ENCODE measurements at regions not wholly inside any gene's neighbourhood (a gene's known extent, or its start where the extent isn't known, plus 50 kb on each side); places are given as distances from the start of the nearest gene placed in this dataset.
"Not testable (repeated sequence)": the region's sequence is repeated elsewhere in the genome, so short reads cannot be mapped to it uniquely, and the experiment has no call there.

DNA sequence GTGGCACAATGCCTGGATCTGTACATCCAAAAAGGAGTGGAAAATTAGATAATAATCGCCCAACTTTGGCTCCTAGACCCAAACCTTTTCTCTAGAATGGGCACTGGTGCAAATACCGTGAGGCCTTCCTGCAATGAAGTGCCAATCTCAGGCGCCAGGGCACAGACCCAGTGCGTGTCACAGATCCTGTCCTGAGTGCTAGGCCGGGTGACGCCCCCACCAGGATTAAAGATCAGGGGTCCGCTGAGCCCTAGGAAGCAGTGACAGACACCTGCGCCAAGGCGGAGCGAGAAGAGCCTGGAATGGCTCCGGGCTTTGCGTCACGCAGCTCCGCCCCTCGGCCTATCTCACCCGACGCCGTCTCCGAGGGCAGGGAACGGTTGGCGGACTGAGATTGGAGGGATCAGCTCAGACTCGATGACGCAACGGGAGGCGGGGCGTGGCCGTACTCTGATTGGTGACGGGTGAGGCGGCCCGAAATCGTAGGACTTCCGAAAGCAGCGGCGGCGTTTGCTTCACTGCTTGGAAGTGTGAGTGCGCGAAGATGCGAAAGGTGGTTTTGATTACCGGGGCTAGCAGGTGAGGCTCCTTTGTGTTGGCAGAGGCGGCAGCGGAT lies 261.9 kb downstream of the ZNF37A start:
- peak overlapping the region; percentile 34 to 45 (median 38) for H3K4me3 ChIP-seq

DNA sequence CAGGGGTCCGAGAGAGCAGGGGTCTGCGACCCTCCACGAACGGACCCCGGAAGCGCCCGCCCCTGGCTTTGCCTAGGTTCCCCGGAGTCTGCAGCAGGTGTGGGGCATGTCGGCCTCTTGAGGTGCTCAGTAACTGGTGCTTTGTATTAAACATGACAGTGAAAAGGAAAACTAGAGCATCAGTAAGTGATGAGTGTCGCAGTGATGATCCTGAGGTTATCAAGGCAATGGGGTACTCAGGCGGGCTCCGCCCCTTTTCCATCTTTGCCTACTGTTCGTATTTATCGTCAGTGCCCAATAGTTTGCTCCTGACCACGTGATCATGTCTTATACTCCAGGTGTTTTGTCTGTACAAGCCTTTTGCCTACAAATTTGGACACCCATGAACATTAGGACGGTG lies 262.4 kb downstream of the ZNF37A start:
- Histone ChIP-seq H3K4me3 (peak overlapping the region; percentile 34 to 45 (median 38)), H3K27ac (peak overlapping the region in 9 of 21 experiments; percentile 31 to 85 (median 70))

More for the DNA sequence above, 261.9 kb downstream of the ZNF37A start:
- peak overlapping the region in 19 of 21 experiments; percentile 6 to 89 (median 71) for H3K27ac ChIP-seq

DNA sequence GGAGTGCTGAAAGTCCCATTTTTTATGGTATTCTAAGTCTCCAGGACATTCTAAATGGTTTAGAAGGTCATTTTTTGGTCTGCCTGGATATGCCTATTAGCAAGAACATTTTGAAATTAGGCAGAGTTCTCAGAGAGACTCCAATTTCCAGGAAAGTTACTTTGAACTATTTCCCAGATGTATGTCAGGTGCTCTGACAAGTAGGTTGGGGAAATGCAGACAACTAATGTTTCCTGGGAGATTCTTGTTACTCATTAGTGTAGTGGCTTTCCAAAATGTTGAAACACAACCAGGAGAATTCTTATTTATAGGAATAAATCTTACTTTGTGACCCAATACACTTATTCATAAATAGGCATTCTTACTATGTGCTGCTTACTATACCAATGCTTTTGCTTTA lies 268.4 kb downstream of the ZNF37A start:
- not testable (repeated sequence) for H3K27ac ChIP-seq, H3K4me3 ChIP-seq

DNA sequence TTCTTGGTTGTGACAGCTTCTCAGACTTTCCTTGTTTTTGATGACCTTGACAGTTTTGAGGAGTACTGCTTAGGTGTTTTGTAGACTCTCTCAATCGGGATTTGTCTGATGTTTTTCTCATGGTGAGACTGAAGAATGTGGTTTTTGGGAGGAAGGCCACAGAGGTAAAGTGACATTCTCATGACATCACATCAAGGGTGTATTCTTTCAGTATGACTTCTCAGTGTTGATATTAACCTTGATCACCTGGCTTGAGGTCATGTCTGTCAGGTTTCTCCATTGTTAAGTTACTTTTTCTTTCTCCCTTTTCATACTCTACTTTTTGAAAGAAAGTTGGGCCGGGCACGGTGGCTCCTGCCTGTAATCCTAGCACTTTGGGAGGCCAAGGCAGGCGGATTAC lies 269.9 kb downstream of the ZNF37A start:
- not testable (repeated sequence) for H3K27ac ChIP-seq, H3K4me3 ChIP-seq

DNA sequence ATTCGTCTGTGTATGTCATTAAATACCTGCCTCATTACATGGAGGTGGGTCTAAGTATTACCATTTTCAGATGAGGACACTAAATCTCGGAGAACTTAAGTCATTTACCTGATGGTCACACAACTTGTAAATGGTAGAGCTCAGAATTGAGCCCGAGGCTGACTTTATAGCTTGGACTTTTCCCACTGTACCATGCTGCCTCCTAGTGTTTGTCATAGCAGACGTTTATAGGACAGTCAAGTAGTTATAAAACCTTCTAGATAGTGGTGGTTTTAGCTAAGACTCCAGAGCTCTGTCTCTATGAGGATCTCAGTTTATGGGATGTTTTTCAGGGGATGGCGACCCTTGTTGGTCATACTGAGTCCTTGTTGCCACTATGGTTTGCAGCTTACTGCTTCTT lies 271.8 kb downstream of the ZNF37A start:
- H3K27ac ChIP-seq, result not testable (repeated sequence)

DNA sequence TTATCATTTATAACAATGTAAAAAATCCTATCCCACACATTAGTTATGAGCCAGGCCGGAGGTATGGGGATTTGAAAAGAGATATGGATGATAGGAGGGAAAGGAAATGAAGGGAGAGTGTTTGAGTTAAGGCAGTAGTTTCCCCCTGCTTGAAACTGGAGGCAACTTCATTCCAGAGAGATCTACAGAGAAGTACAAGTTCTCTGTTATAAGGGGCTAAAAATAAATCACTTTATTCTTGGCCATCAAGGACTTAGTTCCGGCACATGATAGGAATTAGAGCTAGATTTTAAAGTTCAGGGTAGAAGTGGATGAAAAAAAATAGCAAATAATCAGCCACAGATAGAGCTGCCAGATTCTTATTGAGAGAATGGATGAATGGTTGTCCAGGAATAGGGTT lies 289.7 kb downstream of the ZNF37A start:
- H3K27ac ChIP-seq, H3K4me3 ChIP-seq: not testable (repeated sequence)

More for the DNA sequence above, 271.8 kb downstream of the ZNF37A start:
- not testable (repeated sequence) for H3K4me3 ChIP-seq

DNA sequence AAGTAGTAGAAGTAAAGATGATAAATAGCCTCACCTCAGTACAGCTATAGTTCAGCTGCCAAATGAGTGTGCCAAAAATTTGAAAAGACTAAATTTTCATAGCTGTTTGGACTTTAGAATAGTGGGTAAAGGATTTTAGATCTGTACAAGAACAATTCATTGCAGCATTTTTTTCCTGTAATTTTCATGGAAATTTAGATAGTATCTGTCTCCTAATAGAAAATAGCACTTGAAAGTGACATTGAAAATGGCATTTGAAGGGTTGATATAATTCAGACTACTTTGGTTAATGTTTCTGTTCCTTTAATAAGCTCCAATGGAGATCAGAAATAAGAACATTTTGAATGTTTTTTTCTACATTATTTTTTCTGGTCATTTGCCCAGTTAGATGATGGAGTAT lies 292.7 kb downstream of the ZNF37A start:
- H3K27ac ChIP-seq, H3K4me3 ChIP-seq: not testable (repeated sequence)

DNA sequence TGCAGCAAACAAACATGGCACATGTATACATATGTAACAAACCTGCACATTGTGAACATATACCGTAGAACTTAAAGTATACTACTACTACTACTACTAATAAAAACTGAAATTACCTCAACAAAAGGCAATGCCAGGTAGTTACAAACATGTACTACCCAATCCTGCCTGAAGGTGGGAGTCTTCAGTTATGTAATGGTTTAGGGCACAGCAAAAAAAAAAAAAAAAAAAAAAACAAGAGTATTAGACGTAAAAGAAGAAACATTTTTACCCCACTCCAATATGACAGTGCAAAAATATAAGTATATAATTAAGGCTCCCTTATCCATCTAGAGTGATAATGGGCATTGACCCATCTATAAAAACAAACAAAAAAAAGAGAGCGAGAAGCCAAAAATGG lies 296.6 kb downstream of the ZNF37A start:
- H3K27ac ChIP-seq, H3K4me3 ChIP-seq: not testable (repeated sequence)

DNA sequence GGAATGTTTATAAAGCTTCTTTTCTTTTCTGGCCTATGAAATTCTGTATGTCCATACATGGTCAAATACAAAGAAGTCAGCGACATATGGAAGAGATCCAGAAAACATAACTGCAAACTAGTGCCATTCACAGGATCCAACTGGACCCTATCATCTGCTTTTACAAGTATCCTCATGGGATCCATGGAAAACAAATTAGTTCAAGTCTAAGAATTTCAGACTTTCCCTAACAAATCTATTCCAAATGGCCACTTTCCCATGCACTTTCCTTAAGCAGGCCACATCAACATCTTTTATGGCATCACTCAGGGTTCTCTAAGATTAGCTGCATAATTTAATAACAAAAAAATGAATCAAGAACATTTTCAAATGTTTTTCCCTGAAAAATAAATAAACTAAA lies 301.3 kb downstream of the ZNF37A start:
- H3K4me3 ChIP-seq, H3K27ac ChIP-seq: not testable (repeated sequence)

DNA sequence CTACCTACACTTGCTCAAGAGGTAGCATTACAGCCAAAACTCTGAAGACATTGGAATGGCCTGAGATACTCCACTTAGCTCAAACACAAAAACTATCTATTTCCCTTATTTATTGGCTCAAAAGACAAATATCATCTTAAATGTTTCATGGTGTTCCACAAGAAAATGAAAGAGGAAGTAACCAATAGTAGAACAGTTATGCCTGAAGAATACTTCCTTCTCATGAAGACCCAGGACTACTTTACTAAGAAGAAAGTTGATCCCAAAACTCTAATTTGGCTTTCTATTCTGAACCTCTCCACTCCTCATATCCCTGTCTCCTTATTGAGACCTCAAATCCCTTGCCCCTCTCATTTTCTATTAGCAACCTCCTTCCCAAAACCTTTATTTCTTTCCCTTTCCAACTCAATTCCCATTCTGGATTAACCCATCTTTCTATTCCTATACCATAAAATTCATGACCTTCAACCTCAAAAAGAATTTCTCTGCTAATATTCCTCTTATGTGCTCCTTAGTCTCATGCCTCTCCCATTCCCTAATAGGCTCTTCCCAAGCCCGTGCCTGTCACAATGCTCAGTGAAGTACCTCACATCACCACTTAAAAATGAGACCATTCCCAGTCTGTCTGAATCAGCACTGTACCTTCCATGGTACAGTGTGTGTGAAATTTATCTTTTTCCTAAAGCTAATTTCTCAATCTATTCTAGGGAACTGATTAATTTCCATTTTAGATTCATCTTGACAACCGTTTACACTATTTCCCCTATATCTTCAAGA lies 302.2 kb downstream of the ZNF37A start:
- H3K27ac ChIP-seq, H3K4me3 ChIP-seq: not testable (repeated sequence)

DNA sequence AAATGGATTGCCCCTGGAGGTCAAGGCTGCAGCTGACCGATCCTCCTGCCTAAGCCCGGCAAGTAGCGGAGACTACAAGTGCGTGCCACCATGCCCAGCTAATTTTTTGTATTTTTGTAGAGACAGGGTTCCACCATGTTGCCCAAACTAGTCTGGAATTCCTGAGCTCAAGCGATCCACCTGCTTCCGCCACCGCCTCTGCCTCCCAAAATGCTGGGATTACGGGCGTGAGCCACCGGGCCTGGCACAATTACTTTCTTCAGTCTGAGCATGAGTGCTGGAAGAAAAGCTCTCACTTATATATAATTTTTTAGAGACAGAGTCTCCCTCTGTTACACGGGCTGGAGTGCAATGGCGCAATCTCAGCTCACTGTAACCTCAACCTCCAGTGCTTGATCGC lies 307.4 kb downstream of the ZNF37A start:
- Histone ChIP-seq H3K4me3 (peak overlapping the region in 5 of 7 experiments; percentile 60 to 82 (median 77)), H3K27ac (peak overlapping the region in 7 of 21 experiments; percentile 3 to 96 (median 92))

DNA sequence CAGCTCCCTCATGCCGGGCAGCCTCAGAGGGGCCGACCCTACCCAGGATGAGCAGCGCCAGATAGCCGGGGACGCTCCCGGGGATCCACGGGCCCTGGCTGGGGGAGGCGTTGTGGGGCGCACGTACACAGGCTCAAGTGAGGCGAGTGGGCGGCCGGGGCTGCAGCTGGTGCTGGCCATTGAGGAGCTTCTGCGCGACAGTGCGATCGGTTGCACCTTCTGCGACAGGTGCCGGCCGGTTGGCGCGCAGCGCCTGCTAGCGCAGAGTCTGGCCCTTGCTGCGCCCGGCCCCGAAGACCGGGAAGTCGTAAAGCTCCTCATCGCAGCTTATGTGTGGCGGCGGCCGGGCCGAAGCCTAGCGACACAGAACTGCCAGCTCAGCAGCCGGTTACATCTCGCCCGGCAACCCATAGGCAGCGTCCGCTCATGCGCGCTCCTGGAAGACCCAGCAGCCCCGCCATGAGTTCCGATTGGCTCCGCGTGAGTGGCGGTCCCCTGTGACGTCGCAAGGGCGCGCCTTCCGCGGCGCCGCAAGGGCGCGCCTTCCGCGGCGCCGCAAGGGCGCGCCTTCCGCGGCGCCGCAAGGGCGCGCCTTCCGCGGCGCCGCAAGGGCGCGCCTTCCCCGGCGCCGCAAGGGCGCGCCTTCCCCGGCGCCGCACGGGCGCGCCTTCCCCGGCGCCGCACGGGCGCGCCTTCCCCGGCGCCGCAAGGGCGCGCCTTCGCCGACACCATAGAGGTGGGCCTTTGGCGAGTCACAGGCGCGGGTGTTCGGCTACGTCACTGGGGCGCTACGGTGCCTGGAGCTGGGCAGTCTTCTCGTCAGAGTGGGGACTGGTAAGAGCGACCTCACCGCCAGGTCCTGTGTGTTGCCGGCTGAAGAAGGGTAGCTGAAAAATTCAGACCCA lies 308.6 kb downstream of the ZNF37A start:
- H3K4me3 ChIP-seq, result peak overlapping the region; percentile 60 to 82 (median 74)
- H3K27ac ChIP-seq, result peak overlapping the region; percentile 62 to 97 (median 92)

DNA sequence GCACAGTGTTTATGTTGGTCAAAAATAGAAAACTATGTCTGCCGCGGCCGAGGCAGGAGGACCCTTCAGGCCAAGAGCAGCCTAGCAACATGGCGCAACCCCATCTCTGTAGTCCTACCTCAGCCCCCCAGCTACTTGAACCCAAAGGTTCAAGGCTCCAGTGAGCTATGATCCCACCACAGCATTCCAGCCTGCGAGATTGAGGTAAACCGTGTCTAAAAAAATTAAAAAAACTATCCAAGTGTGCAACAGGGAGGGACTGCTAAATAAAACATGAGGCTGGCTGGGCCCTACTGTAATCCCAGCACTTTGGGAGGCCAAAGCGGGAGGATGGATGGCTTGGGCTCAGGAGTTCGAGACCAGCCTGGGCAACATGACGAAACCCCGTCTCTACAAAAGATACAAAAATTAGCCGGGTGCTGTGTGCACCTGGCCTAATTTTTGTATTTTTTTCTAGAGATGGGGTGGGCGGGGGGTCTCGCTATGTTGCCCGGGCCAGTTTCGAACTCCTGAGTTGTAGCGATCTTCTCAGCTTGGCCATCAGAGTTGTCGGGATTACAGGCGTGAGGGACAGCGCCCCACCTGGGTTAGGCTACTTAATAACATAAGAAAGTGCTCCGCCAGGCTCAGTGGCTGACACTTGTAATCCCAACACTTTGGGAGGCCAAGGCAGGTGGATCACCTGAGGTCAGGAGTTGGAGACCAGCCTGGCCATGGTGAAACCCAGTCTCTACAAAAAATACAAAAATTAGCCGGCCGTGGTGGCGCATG lies 309.4 kb downstream of the ZNF37A start:
- peak overlapping the region; percentile 24 to 60 (median 41) for H3K4me3 ChIP-seq

DNA sequence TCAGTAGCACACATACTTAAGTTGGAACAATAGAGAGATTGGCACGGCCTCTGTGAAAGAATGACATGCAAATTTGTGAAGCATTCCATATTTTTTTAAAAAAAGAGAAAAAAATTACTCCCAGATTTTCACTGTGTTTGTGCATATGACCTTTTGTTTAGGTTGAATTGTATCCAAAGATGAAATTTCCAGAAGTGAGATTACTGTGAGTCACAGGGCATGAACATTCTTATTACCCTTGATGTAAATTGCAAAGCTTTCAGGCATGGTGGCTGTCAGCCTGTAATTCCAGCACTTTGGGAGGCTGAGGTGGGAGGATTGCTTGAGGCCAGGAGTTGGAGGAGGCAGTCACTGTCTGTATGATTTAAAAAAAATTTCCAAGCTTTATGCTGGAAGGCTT lies 329.5 kb downstream of the ZNF37A start:
- H3K27ac ChIP-seq, H3K4me3 ChIP-seq: not testable (repeated sequence)

More for the DNA sequence above, 309.4 kb downstream of the ZNF37A start:
- peak overlapping the region; percentile 62 to 97 (median 88) for H3K27ac ChIP-seq

DNA sequence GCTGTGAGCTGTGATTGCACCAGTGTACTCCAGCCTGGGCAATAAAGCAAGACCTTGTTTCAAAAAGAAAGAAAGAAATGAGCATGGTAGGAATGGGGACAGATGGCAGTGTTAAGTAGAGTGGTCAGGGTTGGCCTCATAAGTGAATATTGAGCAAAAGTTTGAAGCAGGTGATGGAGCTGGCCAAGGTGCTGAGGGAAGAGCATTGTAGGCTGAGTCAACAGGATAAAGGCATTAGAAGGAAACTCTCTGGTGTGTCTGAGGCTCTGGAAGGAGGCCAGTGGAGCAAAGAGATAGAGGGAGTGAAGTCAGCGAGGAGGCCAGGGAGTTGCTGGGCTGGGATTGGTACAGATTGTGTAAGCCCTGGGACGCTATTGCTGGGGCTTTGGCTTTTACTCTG lies 336.1 kb downstream of the ZNF37A start:
- H3K4me3 ChIP-seq, H3K27ac ChIP-seq: not testable (repeated sequence)

DNA sequence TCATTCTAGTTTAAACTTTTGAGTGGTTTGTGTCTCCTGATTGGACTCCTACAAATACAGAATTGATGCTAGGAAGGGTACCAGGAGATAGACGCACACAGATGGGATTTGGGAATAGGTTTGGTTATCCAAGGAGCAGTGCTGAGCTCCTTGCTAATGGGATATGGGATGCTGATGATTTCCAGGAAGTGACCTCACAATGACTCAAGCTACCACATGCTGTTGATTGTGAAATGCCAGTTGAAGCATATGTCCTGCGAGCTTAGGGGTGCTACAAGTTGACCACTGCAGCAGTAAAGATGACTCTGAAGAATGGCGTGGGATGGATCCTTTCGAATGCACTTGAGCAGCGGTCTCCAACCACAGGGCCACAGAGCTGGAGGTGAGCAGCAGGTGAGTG lies 343.2 kb downstream of the ZNF37A start:
- not testable (repeated sequence) for H3K27ac ChIP-seq, H3K4me3 ChIP-seq

DNA sequence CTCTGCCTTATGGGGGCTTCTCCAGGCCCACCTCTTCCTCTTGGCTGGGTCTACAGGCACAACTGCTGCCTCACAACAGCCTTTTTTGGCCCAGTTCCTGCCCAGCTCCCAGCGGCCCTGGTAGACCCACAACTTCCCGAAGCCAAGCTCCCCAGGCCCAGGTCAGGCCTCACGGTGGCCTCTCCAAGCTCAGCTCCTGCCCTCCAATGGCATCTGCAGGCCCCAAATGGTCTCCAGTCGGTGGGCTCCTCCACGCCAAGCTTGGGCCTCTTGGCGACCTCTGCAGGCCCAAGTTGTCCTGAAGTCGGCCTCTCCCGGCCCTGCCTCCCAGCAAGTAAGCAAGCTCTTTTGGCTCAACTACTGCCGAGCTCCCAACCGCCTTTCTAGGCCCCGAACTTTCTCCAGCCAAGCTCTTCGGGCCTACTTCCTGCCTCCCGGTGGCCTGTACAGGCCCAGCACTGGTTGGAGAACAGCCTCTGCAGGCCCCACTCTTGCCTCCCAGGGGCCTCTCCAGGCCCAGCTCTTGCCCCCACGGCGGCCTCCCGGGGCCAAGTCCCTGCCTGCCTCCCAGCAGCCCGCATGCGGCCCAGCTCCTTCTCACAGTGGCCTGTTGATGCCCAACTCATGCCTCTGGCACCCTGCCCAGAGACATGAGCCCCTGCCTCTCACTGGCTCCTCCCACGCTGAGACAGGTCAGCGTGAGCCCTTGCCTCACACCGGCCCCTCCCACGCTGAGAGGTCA lies 354.6 kb downstream of the ZNF37A start:
- not testable (repeated sequence) for H3K4me3 ChIP-seq, H3K27ac ChIP-seq

DNA sequence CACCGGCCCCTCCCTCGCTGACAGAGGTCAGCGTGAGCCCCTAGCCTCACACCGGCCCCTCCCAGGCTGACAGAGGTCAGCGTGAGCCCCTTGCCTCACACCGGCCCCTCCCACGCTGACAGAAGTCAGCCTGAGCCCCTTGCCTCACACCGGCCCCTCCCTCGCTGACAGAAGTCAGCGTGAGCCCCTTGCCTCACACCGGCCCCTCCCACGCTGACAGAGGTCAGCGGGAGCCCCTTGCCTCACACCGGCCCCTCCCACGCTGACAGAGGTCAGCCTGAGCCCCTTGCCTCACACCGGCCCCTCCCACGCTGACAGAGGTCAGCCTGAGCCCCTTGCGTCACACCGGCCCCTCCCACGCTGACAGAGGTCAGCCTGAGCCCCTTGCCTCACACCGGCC lies 355.5 kb downstream of the ZNF37A start:
- H3K4me3 ChIP-seq, H3K27ac ChIP-seq: not testable (repeated sequence)

Data from skin epidermis (tissue), 12 donors.